SU-DHL-6 (cell line): ENCODE measurements at regions not wholly inside any gene's neighbourhood (a gene's known extent, or its start where the extent isn't known, plus 50 kb on each side); places are given as distances from the start of the nearest gene placed in this dataset.

Experiments
- H2AFZ ChIP-seq: fragments of 200-600 bp; sonication (generic); 2 replicates; pipeline ENCODE4 v1.6.1; 2014; ENCODE audit warnings: low read depth, mild to moderate bottlenecking, moderate library complexity, mixed read lengths, antibody characterized with exemption, low read length; ENCODE audit not compliant: severe bottlenecking
- H3F3A ChIP-seq: fragments of 200-600 bp; shearing (Covaris generic); 2 replicates; pipeline ENCODE4 v1.6.0; 2016; ENCODE audit warnings: antibody characterized with exemption, mild to moderate bottlenecking; ENCODE audit not compliant: insufficient read depth
- H3K27ac ChIP-seq: fragments of 200-600 bp; sonication (generic); 2 replicates; pipeline ENCODE4 v1.5.1; 2016; ENCODE audit warnings: low read depth, mild to moderate bottlenecking, low read length, moderate library complexity, mixed read lengths
- H3K27me3 ChIP-seq: fragments of 200-600 bp; sonication (generic), shearing (Covaris generic); 2 replicates; pipeline ENCODE4 v1.6.0; 2014; ENCODE audit warnings: mild to moderate bottlenecking, low read length
- H3K36me3 ChIP-seq: fragments of 200-600 bp; sonication (generic); 2 replicates; pipeline ENCODE4 v1.6.1; 2014; ENCODE audit warnings: mild to moderate bottlenecking, low read length, mixed read lengths
- H3K4me2 ChIP-seq: fragments of 300-600, 200-600 bp; shearing (Covaris generic), sonication (generic); 2 replicates; pipeline ENCODE4 v1.6.0; 2014; ENCODE audit warnings: low read length, low read depth, mild to moderate bottlenecking; ENCODE audit not compliant: poor library complexity, severe bottlenecking
- H3K4me3 ChIP-seq: fragments of 200-600 bp; sonication (generic); 2 replicates; pipeline ENCODE4 v1.5.1; 2014; ENCODE audit warnings: antibody characterized with exemption, low read length, mild to moderate bottlenecking, mixed read lengths; ENCODE audit not compliant: insufficient read depth, poor library complexity, severe bottlenecking
- H3K79me2 ChIP-seq: fragments of 200-600 bp; sonication (generic); 2 replicates; pipeline ENCODE4 v1.6.1; 2014; ENCODE audit warnings: mild to moderate bottlenecking, low read length, moderate library complexity; ENCODE audit not compliant: insufficient read depth
- H3K9ac ChIP-seq: fragments of 200-600 bp; sonication (generic); 2 replicates; pipeline ENCODE4 v1.7.0; 2014; ENCODE audit warnings: mild to moderate bottlenecking, low read length
- H3K9me2 ChIP-seq: fragments of 200-600 bp; sonication (generic); replicated peaks from 2 replicates; pipeline ENCODE4 v1.6.1; 2014; ENCODE audit warnings: low read length; ENCODE audit not compliant: insufficient read depth
- H3K9me3 ChIP-seq: fragments of 200-600 bp; sonication (generic); 2 replicates; pipeline ENCODE4 v1.6.1; 2014; ENCODE audit warnings: low read length, mixed read lengths; ENCODE audit not compliant: insufficient read depth
- H4K20me1 ChIP-seq: fragments of 200-600 bp; sonication (generic); 2 replicates; pipeline ENCODE4 v1.6.1; 2014; ENCODE audit warnings: low read depth, mild to moderate bottlenecking, antibody characterized with exemption, low read length, moderate library complexity, mixed read lengths
- CTCF ChIP-seq: fragments of 200-600 bp; sonication (generic); IDR thresholded peaks from one replicate; pipeline ENCODE4 v1.5.1; 2017; ENCODE audit warnings: antibody characterized with exemption, mild to moderate bottlenecking, low read length, moderate library complexity; ENCODE audit not compliant: insufficient read depth, poor library complexity, severe bottlenecking
- EZH2phosphoT487 ChIP-seq: fragments of 200-600 bp; sonication (generic), shearing (Covaris generic); conservative IDR thresholded peaks from 2 replicates; pipeline ENCODE4 v1.6.1; 2018; ENCODE audit warnings: mild to moderate bottlenecking, antibody characterized with exemption, low read length, moderate library complexity, mixed read lengths

- TF ChIP-seq EZH2phosphoT487: no peak
- no peak for TF ChIP-seq CTCF
- Histone ChIP-seq H3K4me2 (no peak overlapping the region), H3K9me3 (no peaks in the 10 kb centered on the region)
Measured at GRCh38 chrX:69321006-69321655, 155.9 kb upstream of the PJA1 start.

GRCh38 chrX:69320116-69320515, 154.9 kb upstream of the PJA1 start:
- Histone ChIP-seq H3K36me3 (no peaks in the 10 kb centered on the region), H3K9me3 (no peaks in the 10 kb centered on the region), H2AFZ (no peak overlapping the region), H3K27ac (no peak overlapping the region), H3F3A (no peaks in the 10 kb centered on the region), H3K27me3 (no peaks in the 10 kb centered on the region), H3K4me2 (no peak overlapping the region), H3K4me3 (no peak overlapping the region), H3K9ac (no peak overlapping the region), H3K9me2 (no peaks in the 10 kb centered on the region), H3K79me2 (no peaks in the 10 kb centered on the region), H4K20me1 (no peaks in the 10 kb centered on the region)
- TF ChIP-seq CTCF (no peak), EZH2phosphoT487 (no peak)

More at GRCh38 chrX:69321006-69321655, 155.9 kb upstream of the PJA1 start:
- H3K9me2 ChIP-seq: no peaks in the 10 kb centered on the region
- no peak overlapping the region for H3K9ac ChIP-seq
- no peaks in the 10 kb centered on the region for H3K27me3 ChIP-seq
- no peaks in the 10 kb centered on the region for H3K79me2 ChIP-seq
- no peak overlapping the region for H2AFZ ChIP-seq
- no peaks in the 10 kb centered on the region for H3K36me3 ChIP-seq
- no peaks in the 10 kb centered on the region for H3F3A ChIP-seq
- no peaks in the 10 kb centered on the region for H4K20me1 ChIP-seq
- no peak overlapping the region for H3K27ac ChIP-seq
- no peak overlapping the region for H3K4me3 ChIP-seq

GRCh38 chrX:69319376-69319775, 154.1 kb upstream of the PJA1 start:
- Histone ChIP-seq H3K9ac (no peak overlapping the region), H3K9me2 (no peaks in the 10 kb centered on the region), H3K36me3 (no peaks in the 10 kb centered on the region), H3K27ac (no peak overlapping the region), H3K79me2 (no peaks in the 10 kb centered on the region), H3F3A (no peaks in the 10 kb centered on the region), H4K20me1 (no peaks in the 10 kb centered on the region), H3K27me3 (no peaks in the 10 kb centered on the region), H3K4me3 (no peak overlapping the region), H2AFZ (no peak overlapping the region), H3K4me2 (no peak overlapping the region), H3K9me3 (no peaks in the 10 kb centered on the region)
- TF ChIP-seq CTCF: no peak
- no peak for TF ChIP-seq EZH2phosphoT487
